Esophagus muscularis mucosa (tissue), 4 donors: ENCODE measurements at regions not wholly inside any gene's neighbourhood (a gene's known extent, or its start where the extent isn't known, plus 50 kb on each side); places are given as distances from the start of the nearest gene placed in this dataset.

Experiments
- DNase-seq: peaks from one replicate; pipeline ENCODE4 v3.0.0-alpha.2; 2017; ENCODE audit errors: extremely low spot score
- H3K27ac ChIP-seq, 4 donors: fragments of 200-600 bp; sonication (generic); replicated peaks in 1 of 4; 1 replicate in 3 of 4; 2 replicates in 1 of 4; pipeline ENCODE4 v1.5.1; 2016 to 2019; ENCODE audit warnings: mild to moderate bottlenecking in 1 of 4
- H3K27me3 ChIP-seq, 4 donors: fragments of 200-600 bp; sonication (generic); one replicate each; pipeline versions ENCODE4 v1.5.1 to v1.6.0; 2016 to 2019
- H3K36me3 ChIP-seq, 4 donors: fragments of 200-600 bp; sonication (generic); one replicate each; pipeline ENCODE4 v1.5.1; 2016 to 2019
- H3K4me1 ChIP-seq, 4 donors: fragments of 200-600 bp; sonication (generic); one replicate each; pipeline ENCODE4 v1.5.1; 2016 to 2019
- H3K4me3 ChIP-seq, 4 donors: fragments of 200-600 bp; sonication (generic); 1 replicate in 2 of 4; 2 replicates in 2 of 4; pipeline ENCODE4 v1.5.1; 2016 to 2019; ENCODE audit warnings: mild to moderate bottlenecking in 4 of 4, moderate library complexity in 1 of 4
- H3K9me3 ChIP-seq, 4 donors: fragments of 200-600 bp; sonication (generic); 1 replicate in 3 of 4; 2 replicates in 1 of 4; pipeline ENCODE4 v1.5.1; 2016 to 2019
- EP300 ChIP-seq: sonication (generic); formaldehyde crosslinking; IDR thresholded peaks from one replicate; pipeline ENCODE4 v1.6.1; 2017; ENCODE audit warnings: antibody characterized with exemption
- POLR2A ChIP-seq: fragments of 450-650 bp; IDR thresholded peaks from one replicate; pipeline ENCODE4 v1.6.1; 2017; ENCODE audit warnings: antibody characterized with exemption, moderate library complexity, mild to moderate bottlenecking, low read depth
- POLR2AphosphoS5 ChIP-seq, 2 donors: sonication (generic); formaldehyde crosslinking; IDR thresholded peaks; one replicate each; pipeline ENCODE4 v1.6.1; 2017; ENCODE audit warnings: antibody characterized with exemption in 2 of 2
- WGBS: methylation state at CpG from one replicate; pipeline ENCODE4 v1.1.5; 2018; 5-methylcytosine and 5-hydroxymethylcytosine counted together
- intact Hi-C: fragments of 100-400 bp; cut with DNase I; formaldehyde crosslinking; loops from one replicate; pipeline ENCODE4 v1.15.1; 2023
- TF ChIP-seq, protein P1 (sequence below), 3 experiments: fragments of 200-600 bp in 2 of 3; fragments of 450-650 bp in 1 of 3; sonication (generic) in 2 of 3; IDR thresholded peaks; one replicate each; pipeline ENCODE4 v1.5.1; 2017 to 2019; ENCODE audit warnings: antibody characterized with exemption in 3 of 3, mild to moderate bottlenecking in 2 of 3, moderate library complexity in 1 of 3

- intact Hi-C loops: no loop called here
- 61% methylated on average over 5 of the region's 5 CpGs for WGBS
- TF ChIP-seq POLR2AphosphoS5 (IDR thresholded peaks at IDR 0.05): no peak
- TF ChIP-seq, protein P1, sequence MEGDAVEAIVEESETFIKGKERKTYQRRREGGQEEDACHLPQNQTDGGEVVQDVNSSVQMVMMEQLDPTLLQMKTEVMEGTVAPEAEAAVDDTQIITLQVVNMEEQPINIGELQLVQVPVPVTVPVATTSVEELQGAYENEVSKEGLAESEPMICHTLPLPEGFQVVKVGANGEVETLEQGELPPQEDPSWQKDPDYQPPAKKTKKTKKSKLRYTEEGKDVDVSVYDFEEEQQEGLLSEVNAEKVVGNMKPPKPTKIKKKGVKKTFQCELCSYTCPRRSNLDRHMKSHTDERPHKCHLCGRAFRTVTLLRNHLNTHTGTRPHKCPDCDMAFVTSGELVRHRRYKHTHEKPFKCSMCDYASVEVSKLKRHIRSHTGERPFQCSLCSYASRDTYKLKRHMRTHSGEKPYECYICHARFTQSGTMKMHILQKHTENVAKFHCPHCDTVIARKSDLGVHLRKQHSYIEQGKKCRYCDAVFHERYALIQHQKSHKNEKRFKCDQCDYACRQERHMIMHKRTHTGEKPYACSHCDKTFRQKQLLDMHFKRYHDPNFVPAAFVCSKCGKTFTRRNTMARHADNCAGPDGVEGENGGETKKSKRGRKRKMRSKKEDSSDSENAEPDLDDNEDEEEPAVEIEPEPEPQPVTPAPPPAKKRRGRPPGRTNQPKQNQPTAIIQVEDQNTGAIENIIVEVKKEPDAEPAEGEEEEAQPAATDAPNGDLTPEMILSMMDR (IDR thresholded peaks at IDR 0.05): no peak
- TF ChIP-seq EP300: no peak
Observed at GRCh38 chr11:31974366-31975136, 116.3 kb upstream of the RCN1 start.

GRCh38 chr11:31973172-31973571 is 117.7 kb upstream of the RCN1 start:
- DNase-seq: no peak
- no peaks in the 10 kb centered on the region for H3K36me3 ChIP-seq
- intact Hi-C loops: no loop called here
- H3K4me3 ChIP-seq: no peak overlapping the region
- TF ChIP-seq, protein P1 (IDR thresholded peaks at IDR 0.05): no peak
- TF ChIP-seq POLR2AphosphoS5 (IDR thresholded peaks at IDR 0.05) (no peak), EP300 (no peak), POLR2A (no peak)
- WGBS: 83% methylated on average over 4 of the region's 4 CpGs
- peaks cover 0 to 24% (median 0%) of the 10 kb centered on the region in 4 donors for H3K27me3 ChIP-seq
- H3K4me1 ChIP-seq: peaks cover 0 to 9% (median 3%) of the 10 kb centered on the region in 4 donors
- H3K27ac ChIP-seq: no peak overlapping the region
- no peaks in the 10 kb centered on the region for H3K9me3 ChIP-seq

More at GRCh38 chr11:31974366-31975136, 116.3 kb upstream of the RCN1 start:
- H3K27me3 ChIP-seq: peaks cover 0 to 25% (median 0%) of the 10 kb centered on the region in 4 donors
- H3K4me1 ChIP-seq: peaks cover 0 to under 1% (median 0%) of the 10 kb centered on the region in 4 donors
- H3K4me3 ChIP-seq: no peak overlapping the region
- DNase-seq: no peak
- H3K9me3 ChIP-seq: no peaks in the 10 kb centered on the region
- H3K36me3 ChIP-seq: no peaks in the 10 kb centered on the region
- no peak overlapping the region for H3K27ac ChIP-seq

- Histone ChIP-seq H3K4me3 (no peak overlapping the region), H3K27ac (no peak overlapping the region), H3K36me3 (no peaks in the 10 kb centered on the region), H3K27me3 (peaks cover 0 to 24% (median 0%) of the 10 kb centered on the region in 4 donors), H3K4me1 (peaks cover 0 to 10% (median 5%) of the 10 kb centered on the region in 4 donors), H3K9me3 (no peaks in the 10 kb centered on the region)
- TF ChIP-seq, protein P1 (IDR thresholded peaks at IDR 0.05): no peak
- no peak for TF ChIP-seq POLR2A
- no peak for TF ChIP-seq EP300
- TF ChIP-seq POLR2AphosphoS5 (IDR thresholded peaks at IDR 0.05): no peak
- 85% methylated on average over 5 of the region's 5 CpGs for WGBS
- no peak for DNase-seq
- intact Hi-C loops: no loop called here
Observed at GRCh38 chr11:31972623-31973022, 118.3 kb upstream of the RCN1 start.

GRCh38 chr11:31969359-31969702 is 121.5 kb upstream of the RCN1 start:
- Histone ChIP-seq H3K36me3 (no peaks in the 10 kb centered on the region), H3K4me3 (no peak overlapping the region), H3K27me3 (peaks cover 0 to 17% (median 0%) of the 10 kb centered on the region in 4 donors), H3K27ac (no peak overlapping the region), H3K4me1 (peaks cover 0 to 10% (median 5%) of the 10 kb centered on the region in 4 donors), H3K9me3 (no peaks in the 10 kb centered on the region)
- no peak for DNase-seq
- WGBS: 60% methylated on average over 6 of the region's 6 CpGs
- intact Hi-C loops: no loop called here
- TF ChIP-seq POLR2A (no peak), EP300 (no peak), POLR2AphosphoS5 (IDR thresholded peaks at IDR 0.05) (no peak)
- TF ChIP-seq, protein P1 (IDR thresholded peaks at IDR 0.05): no peak
